ENCODE measurements at regions not wholly inside any gene's neighbourhood (a gene's known extent, or its start where the extent isn't known, plus 50 kb on each side); places are given as distances from the start of the nearest gene placed in this dataset.

DNA sequence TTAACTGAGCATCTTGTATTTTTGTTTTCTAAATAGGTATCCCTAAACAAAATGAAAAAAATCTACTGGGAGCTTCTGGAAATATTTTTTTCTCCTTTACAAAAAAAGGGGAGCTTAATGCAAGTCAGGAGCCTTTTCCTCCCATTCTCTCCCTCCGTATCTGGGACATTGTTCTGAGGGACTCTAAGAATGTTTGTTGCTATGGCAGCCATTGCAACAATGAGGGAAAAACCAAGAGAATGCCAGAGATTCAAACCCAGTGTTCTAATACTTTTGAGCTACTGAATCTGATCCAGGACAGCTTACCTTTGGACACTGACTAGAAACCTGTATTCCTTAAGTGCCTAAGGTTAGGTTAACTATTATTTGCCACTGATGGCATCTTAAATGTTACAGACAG lies 485.7 kb upstream of the HS3ST1 start:
- TF ChIP-seq EZH2phosphoT487 (IDR thresholded peaks at IDR 0.05; ENCODE audit: low read length): no peak
- no peak for TF ChIP-seq CTCF (IDR thresholded peaks at IDR 0.05; ENCODE audit: low read length)
- no peak for TF ChIP-seq EZH2 (optimal IDR thresholded peaks at IDR 0.05; ENCODE audit: low read depth, low read length)
- H3K4me2 ChIP-seq (ENCODE audit: low read depth, low read length): no peak overlapping the region
- H3F3A ChIP-seq (ENCODE audit: insufficient read depth, low read length): no peaks in the 10 kb centered on the region
- no peaks in the 10 kb centered on the region for H3K36me3 ChIP-seq (replicated peaks; ENCODE audit: insufficient read depth, low read length)
- H3K4me1 ChIP-seq (ENCODE audit: low read length): no peaks in the 10 kb centered on the region
- no peaks in the 10 kb centered on the region for H4K20me1 ChIP-seq (ENCODE audit: insufficient read depth, low read length)
- no peak for DNase-seq
- no peaks in the 10 kb centered on the region for H3K79me2 ChIP-seq (ENCODE audit: low read length)
- no peak overlapping the region for H3K9ac ChIP-seq (ENCODE audit: low read length)
- no peaks in the 10 kb centered on the region for H3K9me2 ChIP-seq (replicated peaks; ENCODE audit: insufficient read depth, low read length)
- H2AFZ ChIP-seq (ENCODE audit: low read length): no peak overlapping the region
- H3K27ac ChIP-seq (ENCODE audit: low read length): no peak overlapping the region
- no peaks in the 10 kb centered on the region for H3K27me3 ChIP-seq (replicated peaks; ENCODE audit: insufficient read depth, low read length)
- H3K9me3 ChIP-seq (replicated peaks; ENCODE audit: insufficient read depth, low read length): no peaks in the 10 kb centered on the region
- no peak overlapping the region for H3K4me3 ChIP-seq (ENCODE audit: low read length)

GRCh38 chr4:11912886-11913285 lies 484.2 kb upstream of the HS3ST1 start:
- Histone ChIP-seq H3K36me3 (replicated peaks; ENCODE audit: insufficient read depth, low read length) (no peaks in the 10 kb centered on the region), H3K4me3 (ENCODE audit: low read length) (no peak overlapping the region), H3K27me3 (replicated peaks; ENCODE audit: insufficient read depth, low read length) (no peaks in the 10 kb centered on the region), H3K27ac (ENCODE audit: low read length) (no peak overlapping the region), H3K9me3 (replicated peaks; ENCODE audit: insufficient read depth, low read length) (no peaks in the 10 kb centered on the region), H3K4me2 (ENCODE audit: low read depth, low read length) (no peak overlapping the region), H3K4me1 (ENCODE audit: low read length) (no peaks in the 10 kb centered on the region), H3K79me2 (ENCODE audit: low read length) (no peaks in the 10 kb centered on the region), H3K9me2 (replicated peaks; ENCODE audit: insufficient read depth, low read length) (no peaks in the 10 kb centered on the region), H3F3A (ENCODE audit: insufficient read depth, low read length) (no peaks in the 10 kb centered on the region), H2AFZ (ENCODE audit: low read length) (no peak overlapping the region), H4K20me1 (ENCODE audit: insufficient read depth, low read length) (no peaks in the 10 kb centered on the region), H3K9ac (ENCODE audit: low read length) (no peak overlapping the region)
- TF ChIP-seq EZH2phosphoT487 (IDR thresholded peaks at IDR 0.05; ENCODE audit: low read length) (no peak), EZH2 (optimal IDR thresholded peaks at IDR 0.05; ENCODE audit: low read depth, low read length) (no peak), CTCF (IDR thresholded peaks at IDR 0.05; ENCODE audit: low read length) (no peak)
- DNase-seq: no peak

DNA sequence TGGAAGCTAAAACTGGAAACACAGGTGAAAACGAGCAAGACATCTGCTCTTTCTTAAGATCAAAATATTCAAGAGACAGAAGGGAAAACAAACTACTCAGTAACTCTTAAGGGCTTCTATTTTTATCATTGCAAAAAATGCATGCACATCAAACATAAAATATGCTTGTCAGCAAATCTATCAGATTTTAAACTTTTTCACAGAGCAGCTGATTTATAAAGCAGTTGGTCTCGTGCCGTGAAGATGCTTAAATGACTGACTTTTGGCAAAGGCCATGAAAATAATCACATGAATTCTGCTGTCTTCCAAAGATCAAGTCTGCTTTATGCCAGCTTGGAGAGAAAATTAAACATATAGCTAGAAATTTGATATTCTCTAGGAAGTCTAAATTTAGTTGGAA lies 482.1 kb upstream of the HS3ST1 start:
- H3K79me2 ChIP-seq (ENCODE audit: low read length): no peaks in the 10 kb centered on the region
- no peak for TF ChIP-seq EZH2 (optimal IDR thresholded peaks at IDR 0.05; ENCODE audit: low read depth, low read length)
- TF ChIP-seq EZH2phosphoT487 (IDR thresholded peaks at IDR 0.05; ENCODE audit: low read length): no peak
- no peak for TF ChIP-seq CTCF (IDR thresholded peaks at IDR 0.05; ENCODE audit: low read length)

More for the DNA sequence above, 482.1 kb upstream of the HS3ST1 start:
- H3K9me2 ChIP-seq (replicated peaks; ENCODE audit: insufficient read depth, low read length): no peaks in the 10 kb centered on the region
- no peak overlapping the region for H3K4me3 ChIP-seq (ENCODE audit: low read length)
- DNase-seq: no peak
- no peaks in the 10 kb centered on the region for H3K27me3 ChIP-seq (replicated peaks; ENCODE audit: insufficient read depth, low read length)
- H3K9ac ChIP-seq (ENCODE audit: low read length): no peak overlapping the region
- no peak overlapping the region for H2AFZ ChIP-seq (ENCODE audit: low read length)
- H4K20me1 ChIP-seq (ENCODE audit: insufficient read depth, low read length): no peaks in the 10 kb centered on the region
- no peak overlapping the region for H3K4me2 ChIP-seq (ENCODE audit: low read depth, low read length)
- H3K36me3 ChIP-seq (replicated peaks; ENCODE audit: insufficient read depth, low read length): no peaks in the 10 kb centered on the region
- H3K9me3 ChIP-seq (replicated peaks; ENCODE audit: insufficient read depth, low read length): no peaks in the 10 kb centered on the region
- H3K27ac ChIP-seq (ENCODE audit: low read length): no peak overlapping the region
- no peaks in the 10 kb centered on the region for H3K4me1 ChIP-seq (ENCODE audit: low read length)
- no peaks in the 10 kb centered on the region for H3F3A ChIP-seq (ENCODE audit: insufficient read depth, low read length)
